Activated T-cell treated with anti-CD3 and anti-CD28 coated beads, Interleukin-2, amount 50 U/mL, for 24 hours (primary cell): ENCODE measurements at regions not wholly inside any gene's neighbourhood (a gene's known extent, or its start where the extent isn't known, plus 50 kb on each side); places are given as distances from the start of the nearest gene placed in this dataset.
"Not testable (repeated sequence)": the region's sequence is repeated elsewhere in the genome, so short reads cannot be mapped to it uniquely, and the experiment has no call there.

Experiments used
- DNase-seq: peaks from one replicate; pipeline ENCODE4 v3.0.0-alpha.2; 2020
- H3K27ac Mint-ChIP-seq: 2 replicates; pipeline ENCODE4 v1.8.0; 2020; ENCODE audit warnings: mild to moderate bottlenecking, mixed read lengths
- H3K27me3 Mint-ChIP-seq: 2 replicates; pipeline ENCODE4 v1.8.0; 2020; ENCODE audit warnings: mixed read lengths
- H3K36me3 Mint-ChIP-seq: 2 replicates; pipeline ENCODE4 v1.8.0; 2020; ENCODE audit warnings: low read depth, mixed read lengths
- H3K4me1 Mint-ChIP-seq: 2 replicates; pipeline ENCODE4 v1.8.0; 2020; ENCODE audit warnings: low read depth, mixed read lengths
- H3K4me3 Mint-ChIP-seq: 2 replicates; pipeline ENCODE4 v1.8.0; 2020; ENCODE audit warnings: mild to moderate bottlenecking, moderate library complexity, mixed read lengths
- H3K9me3 Mint-ChIP-seq: 2 replicates; pipeline ENCODE4 v1.8.0; 2020; ENCODE audit warnings: mixed read lengths

- Mint-ChIP-seq H3K4me3 (no peak overlapping the region), H3K4me1 (no peaks in the 10 kb centered on the region), H3K27me3 (peaks cover 4% of the 10 kb centered on the region), H3K9me3 (no peaks in the 10 kb centered on the region), H3K36me3 (no peaks in the 10 kb centered on the region), H3K27ac (no peak overlapping the region)
- DNase-seq, result no peak
Observed at GRCh38 chr1:213448776-213449175, 397.7 kb downstream of the RPS6KC1 start.

- H3K27ac Mint-ChIP-seq, result no peak overlapping the region
- no peaks in the 10 kb centered on the region for H3K36me3 Mint-ChIP-seq
- H3K4me3 Mint-ChIP-seq, result no peak overlapping the region
- H3K9me3 Mint-ChIP-seq, result no peaks in the 10 kb centered on the region
- H3K27me3 Mint-ChIP-seq, result peaks cover 7% of the 10 kb centered on the region
- DNase-seq, result no peak
- H3K4me1 Mint-ChIP-seq, result no peaks in the 10 kb centered on the region
Observed at GRCh38 chr1:213452501-213452900, 401.5 kb downstream of the RPS6KC1 start.

- DNase-seq, result no peak
- Mint-ChIP-seq H3K9me3 (peaks cover 7% of the 10 kb centered on the region), H3K4me1 (no peaks in the 10 kb centered on the region), H3K27me3 (peaks cover 14% of the 10 kb centered on the region), H3K27ac (no peak overlapping the region), H3K4me3 (no peak overlapping the region), H3K36me3 (no peaks in the 10 kb centered on the region)
Observed at GRCh38 chr1:213457186-213457585, 406.1 kb downstream of the RPS6KC1 start.

- no peak for DNase-seq
- Mint-ChIP-seq H3K4me3 (no peak overlapping the region), H3K27ac (no peak overlapping the region), H3K4me1 (no peaks in the 10 kb centered on the region), H3K9me3 (peaks cover 7% of the 10 kb centered on the region), H3K36me3 (no peaks in the 10 kb centered on the region), H3K27me3 (peaks cover 14% of the 10 kb centered on the region)
Observed at GRCh38 chr1:213457733-213458132, 406.7 kb downstream of the RPS6KC1 start.

DNA sequence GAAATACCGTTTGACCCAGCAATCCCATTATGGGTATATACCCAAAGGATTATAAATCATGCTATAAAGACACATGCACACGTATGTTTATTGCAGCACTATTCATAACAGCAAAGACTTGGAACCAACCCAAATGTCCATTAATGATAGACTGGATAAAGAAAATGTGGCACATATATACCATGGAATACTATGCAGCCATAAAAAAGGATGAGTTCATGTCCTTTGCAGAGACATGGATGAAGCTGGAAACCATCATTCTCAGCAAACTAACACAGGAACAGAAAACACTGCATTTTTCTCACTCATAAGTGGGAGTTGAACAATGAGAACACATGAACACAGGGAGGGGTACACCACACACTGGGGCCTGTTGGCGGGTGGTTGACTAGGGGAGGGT, 411.3 kb downstream of the RPS6KC1 start:
- not testable (repeated sequence) for H3K4me1 Mint-ChIP-seq, DNase-seq, H3K36me3 Mint-ChIP-seq, H3K9me3 Mint-ChIP-seq, H3K4me3 Mint-ChIP-seq, H3K27ac Mint-ChIP-seq
- H3K27me3 Mint-ChIP-seq, result peaks cover 13% of the 10 kb centered on the region

- H3K9me3 Mint-ChIP-seq, result peaks cover 2% of the 10 kb centered on the region
- no peaks in the 10 kb centered on the region for H3K4me1 Mint-ChIP-seq
- DNase-seq, result no peak
- peaks cover 11% of the 10 kb centered on the region for H3K27me3 Mint-ChIP-seq
- H3K27ac Mint-ChIP-seq, result no peak overlapping the region
- no peak overlapping the region for H3K4me3 Mint-ChIP-seq
- no peaks in the 10 kb centered on the region for H3K36me3 Mint-ChIP-seq
Observed at GRCh38 chr1:213464786-213465460, 413.9 kb downstream of the RPS6KC1 start.

- DNase-seq, result no peak
- no peaks in the 10 kb centered on the region for H3K9me3 Mint-ChIP-seq
- H3K36me3 Mint-ChIP-seq, result no peaks in the 10 kb centered on the region
- peaks cover 9% of the 10 kb centered on the region for H3K27me3 Mint-ChIP-seq
- no peak overlapping the region for H3K27ac Mint-ChIP-seq
- H3K4me3 Mint-ChIP-seq, result no peak overlapping the region
- no peaks in the 10 kb centered on the region for H3K4me1 Mint-ChIP-seq
Observed at GRCh38 chr1:213466541-213466940, 415.5 kb downstream of the RPS6KC1 start.

- no peaks in the 10 kb centered on the region for H3K36me3 Mint-ChIP-seq
- H3K27me3 Mint-ChIP-seq, result peaks cover 7% of the 10 kb centered on the region
- H3K27ac Mint-ChIP-seq, result no peak overlapping the region
- H3K4me1 Mint-ChIP-seq, result no peaks in the 10 kb centered on the region
- no peaks in the 10 kb centered on the region for H3K9me3 Mint-ChIP-seq
- no peak overlapping the region for H3K4me3 Mint-ChIP-seq
- no peak for DNase-seq
Observed at GRCh38 chr1:213474054-213474453, 423.0 kb downstream of the RPS6KC1 start.

DNA sequence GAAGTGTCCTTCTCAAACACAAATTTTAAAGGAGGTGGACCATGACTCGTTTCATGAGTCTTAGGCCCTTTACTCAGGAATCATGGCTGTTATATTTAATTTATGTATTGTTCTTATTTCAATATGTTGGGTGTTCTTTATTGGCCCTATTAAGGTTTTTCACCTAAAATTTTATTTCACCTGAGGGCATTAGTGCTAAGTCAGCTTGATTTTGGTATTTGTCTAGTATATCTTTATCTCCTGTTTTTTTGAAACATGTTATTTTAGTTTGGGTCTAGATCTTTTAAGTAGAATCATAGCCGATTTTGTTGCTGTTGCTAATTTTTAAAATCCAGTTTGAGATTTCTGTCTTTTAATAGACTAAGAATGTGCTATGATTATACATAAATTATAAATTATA, 430.4 kb downstream of the RPS6KC1 start:
- no peak overlapping the region for H3K27ac Mint-ChIP-seq
- peaks cover 2% of the 10 kb centered on the region for H3K4me1 Mint-ChIP-seq
- H3K9me3 Mint-ChIP-seq, result no peaks in the 10 kb centered on the region
- peaks cover 23% of the 10 kb centered on the region for H3K27me3 Mint-ChIP-seq
- DNase-seq, result no peak
- H3K4me3 Mint-ChIP-seq, result no peak overlapping the region
- H3K36me3 Mint-ChIP-seq, result no peaks in the 10 kb centered on the region

- peaks cover 27% of the 10 kb centered on the region for H3K27me3 Mint-ChIP-seq
- DNase-seq, result no peak
- H3K4me3 Mint-ChIP-seq, result no peak overlapping the region
- no peaks in the 10 kb centered on the region for H3K9me3 Mint-ChIP-seq
- no peak overlapping the region for H3K27ac Mint-ChIP-seq
- peaks cover 2% of the 10 kb centered on the region for H3K4me1 Mint-ChIP-seq
- H3K36me3 Mint-ChIP-seq, result no peaks in the 10 kb centered on the region
Observed at GRCh38 chr1:213484333-213484732, 433.3 kb downstream of the RPS6KC1 start.

DNA sequence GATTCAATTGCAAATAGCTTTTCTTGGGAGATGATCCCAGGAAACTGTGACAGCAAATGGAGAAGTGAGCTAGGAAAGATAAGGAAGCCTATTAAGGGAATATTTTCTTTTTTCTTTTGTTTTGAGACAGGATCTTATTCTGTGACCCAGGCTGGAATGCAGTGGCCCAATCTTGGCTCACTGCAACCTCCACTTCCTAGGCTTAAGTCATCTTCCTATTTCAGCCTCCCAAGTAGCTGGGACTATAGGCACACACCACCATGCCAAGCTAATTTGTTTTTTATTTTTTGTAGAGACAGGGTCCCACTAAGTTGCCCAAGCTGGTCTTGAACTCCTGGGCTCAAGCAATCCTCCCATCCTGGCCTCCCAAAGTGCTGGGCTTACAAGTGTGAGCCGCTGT, 433.7 kb downstream of the RPS6KC1 start:
- DNase-seq, result no peak
- Mint-ChIP-seq H3K9me3 (no peaks in the 10 kb centered on the region), H3K4me1 (peaks cover 2% of the 10 kb centered on the region), H3K27ac (no peak overlapping the region), H3K27me3 (peaks cover 30% of the 10 kb centered on the region), H3K36me3 (no peaks in the 10 kb centered on the region), H3K4me3 (no peak overlapping the region)

GRCh38 chr1:213486488-213486887, 435.4 kb downstream of the RPS6KC1 start:
- no peak overlapping the region for H3K4me3 Mint-ChIP-seq
- H3K4me1 Mint-ChIP-seq, result peaks cover 2% of the 10 kb centered on the region
- H3K27ac Mint-ChIP-seq, result no peak overlapping the region
- H3K9me3 Mint-ChIP-seq, result no peaks in the 10 kb centered on the region
- H3K36me3 Mint-ChIP-seq, result no peaks in the 10 kb centered on the region
- peaks cover 32% of the 10 kb centered on the region for H3K27me3 Mint-ChIP-seq
- no peak for DNase-seq

- Mint-ChIP-seq H3K27ac (no peak overlapping the region), H3K36me3 (no peaks in the 10 kb centered on the region), H3K4me1 (no peaks in the 10 kb centered on the region), H3K27me3 (peaks cover 21% of the 10 kb centered on the region), H3K4me3 (no peak overlapping the region), H3K9me3 (no peaks in the 10 kb centered on the region)
- no peak for DNase-seq
Observed at GRCh38 chr1:213491468-213491867, 440.4 kb downstream of the RPS6KC1 start.

GRCh38 chr1:213492161-213493041, 441.4 kb downstream of the RPS6KC1 start:
- H3K27ac Mint-ChIP-seq, result no peak overlapping the region
- H3K4me1 Mint-ChIP-seq, result no peaks in the 10 kb centered on the region
- H3K9me3 Mint-ChIP-seq, result no peaks in the 10 kb centered on the region
- H3K36me3 Mint-ChIP-seq, result no peaks in the 10 kb centered on the region
- H3K4me3 Mint-ChIP-seq, result no peak overlapping the region
- no peak for DNase-seq
- peaks cover 23% of the 10 kb centered on the region for H3K27me3 Mint-ChIP-seq

DNA sequence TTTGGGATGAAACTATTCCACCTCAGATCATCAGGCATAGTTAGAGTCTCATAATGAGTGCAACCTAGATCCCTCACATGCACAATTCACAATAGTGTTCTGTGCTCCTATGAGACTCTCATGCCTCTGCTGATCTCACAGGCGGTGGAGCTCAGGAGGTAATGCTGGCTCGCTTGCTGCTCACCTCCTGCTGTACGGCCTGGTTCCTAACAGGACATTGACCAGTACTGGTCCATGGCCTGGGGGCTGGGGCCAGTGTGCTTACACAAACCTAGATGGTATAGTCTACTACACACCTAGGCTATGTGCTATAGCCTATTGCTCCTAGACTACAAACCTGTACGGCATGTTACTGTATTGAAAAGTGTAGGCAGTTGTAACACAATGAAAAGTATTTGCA, 448.4 kb downstream of the RPS6KC1 start:
- Mint-ChIP-seq H3K4me3 (no peak overlapping the region), H3K27ac (no peak overlapping the region), H3K27me3 (peaks cover 6% of the 10 kb centered on the region), H3K4me1 (no peaks in the 10 kb centered on the region), H3K9me3 (peaks cover 2% of the 10 kb centered on the region), H3K36me3 (no peaks in the 10 kb centered on the region)
- DNase-seq, result no peak
